HG02884 (cell line): ENCODE measurements at regions not wholly inside any gene's neighbourhood (a gene's known extent, or its start where the extent isn't known, plus 50 kb on each side); places are given as distances from the start of the nearest gene placed in this dataset.

Source experiments
- ATAC-seq: cut with Tn5 transposase; IDR thresholded peaks from one replicate; pipeline ENCODE4 v1.9.1; 2021; ENCODE audit warnings: mild to moderate bottlenecking, moderate library complexity; ENCODE audit not compliant: unreplicated experiment

DNA sequence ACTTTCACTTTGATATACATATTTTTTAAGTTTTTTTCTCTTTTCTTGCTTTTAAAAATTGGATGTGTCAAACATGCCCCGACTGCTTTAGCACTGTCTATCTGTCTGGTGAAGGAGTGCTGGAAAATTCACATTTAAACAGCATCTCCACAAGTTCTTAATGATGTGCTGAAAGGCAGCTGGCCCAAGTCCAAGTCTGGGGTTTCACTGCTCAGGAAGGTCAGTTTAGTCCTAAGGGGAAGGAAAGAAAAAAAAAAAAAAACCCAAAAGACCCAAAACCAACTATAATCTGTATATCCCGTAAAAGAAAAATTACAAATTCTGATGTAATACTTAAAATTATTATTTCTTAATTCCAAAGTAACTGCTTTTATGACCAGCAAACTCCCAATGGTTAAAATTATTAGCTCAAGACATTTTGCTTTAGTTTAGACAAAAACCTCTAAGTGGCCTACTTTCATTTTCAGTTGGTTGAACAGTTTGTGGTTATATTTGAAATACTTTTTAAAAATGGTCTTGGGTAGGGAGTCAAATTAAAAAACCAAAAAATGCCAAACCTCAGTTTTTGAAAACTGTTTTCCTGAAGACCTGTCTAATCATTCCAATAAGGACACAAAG is 79.5 kb upstream of the PREP start:
- ATAC-seq, result no peak

DNA sequence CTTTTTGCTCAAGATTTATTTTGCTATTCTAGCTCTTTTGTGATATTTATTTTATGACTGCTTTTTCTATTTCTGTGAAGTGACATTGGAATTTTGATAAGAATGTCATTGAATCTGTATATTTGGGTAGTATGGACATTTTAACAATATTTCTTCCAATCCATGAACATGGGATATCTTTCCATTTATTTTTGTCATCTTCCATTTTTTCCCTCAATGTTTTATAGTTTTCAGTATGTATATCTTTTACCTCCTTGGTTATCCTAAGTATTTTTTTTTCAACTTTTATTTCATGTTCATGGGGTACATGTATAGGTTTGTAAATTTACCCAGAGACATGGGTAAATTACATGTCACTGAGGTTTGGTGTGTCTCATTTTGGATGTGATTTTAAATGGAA is 74.1 kb upstream of the PREP start:
- ATAC-seq, result no peak

DNA sequence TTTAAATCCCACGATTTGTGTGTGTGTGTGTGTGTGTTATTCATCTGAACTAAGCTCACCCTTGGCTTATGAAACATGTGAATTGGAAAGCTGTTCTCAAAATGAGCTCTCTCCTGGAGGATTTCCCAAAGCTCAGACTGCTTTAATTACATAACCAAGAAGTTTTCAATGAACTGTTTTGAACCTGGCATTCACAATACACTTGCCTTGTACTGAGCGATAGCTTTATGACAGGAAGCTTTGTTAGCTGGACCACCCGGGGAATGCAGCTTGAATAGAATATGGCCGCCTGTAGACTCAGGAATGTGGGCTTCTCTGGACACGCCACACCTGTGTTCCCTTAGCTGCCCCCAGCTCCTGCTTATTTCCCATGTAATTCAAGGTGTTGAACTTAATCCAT is 71.4 kb upstream of the PREP start:
- ATAC-seq, result no peak

- no peak for ATAC-seq
These were observed 67.1 kb upstream of the PREP start for GRCh38 chr6:105469946-105470345.

GRCh38 chr6:105468850-105469249 is 66.0 kb upstream of the PREP start:
- ATAC-seq, result no peak

DNA sequence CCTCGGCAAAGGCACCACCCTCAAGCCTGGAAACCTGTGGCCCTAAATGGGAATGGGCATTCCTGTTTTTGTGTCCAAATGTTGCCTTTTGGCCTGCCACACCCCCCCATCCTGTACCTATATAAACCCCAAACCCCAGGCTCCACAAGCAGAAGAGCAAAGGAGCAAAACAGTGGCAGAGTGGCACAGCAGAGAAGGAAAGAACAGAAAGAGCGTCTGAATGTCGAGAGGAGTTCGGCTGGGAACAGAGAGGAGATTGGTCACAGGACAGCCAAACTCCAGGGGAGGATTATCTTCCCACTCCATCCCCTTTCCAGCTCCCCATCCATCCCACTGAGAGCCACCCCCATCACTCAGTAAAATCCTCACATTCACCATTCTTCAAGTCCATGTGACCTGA is 58.0 kb upstream of the PREP start:
- ATAC-seq, result no peak

- ATAC-seq, result no peak
These were observed 57.0 kb upstream of the PREP start for GRCh38 chr6:105459864-105460263.

GRCh38 chr6:105459049-105459448 is 56.2 kb upstream of the PREP start:
- ATAC-seq, result peak; percentile 88

DNA sequence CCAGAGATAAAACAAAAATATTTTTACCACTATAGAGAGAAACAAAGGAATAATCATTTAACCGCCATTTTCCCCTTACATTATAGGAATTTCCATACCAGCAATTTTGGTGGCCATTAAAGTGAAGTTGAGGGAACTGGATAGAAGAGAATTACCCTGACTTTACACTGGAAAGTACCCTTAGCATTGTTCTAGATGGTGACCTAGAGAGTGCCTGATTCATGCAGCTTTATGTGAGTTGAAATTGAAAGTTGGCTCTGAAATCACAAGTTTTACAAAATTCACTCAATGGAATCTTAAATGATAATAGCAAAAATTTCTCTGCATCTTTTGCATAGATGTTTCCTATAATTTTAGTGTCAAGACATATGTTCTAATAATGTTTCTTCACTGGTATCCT is 55.7 kb upstream of the PREP start:
- peak; percentile 43 for ATAC-seq

DNA sequence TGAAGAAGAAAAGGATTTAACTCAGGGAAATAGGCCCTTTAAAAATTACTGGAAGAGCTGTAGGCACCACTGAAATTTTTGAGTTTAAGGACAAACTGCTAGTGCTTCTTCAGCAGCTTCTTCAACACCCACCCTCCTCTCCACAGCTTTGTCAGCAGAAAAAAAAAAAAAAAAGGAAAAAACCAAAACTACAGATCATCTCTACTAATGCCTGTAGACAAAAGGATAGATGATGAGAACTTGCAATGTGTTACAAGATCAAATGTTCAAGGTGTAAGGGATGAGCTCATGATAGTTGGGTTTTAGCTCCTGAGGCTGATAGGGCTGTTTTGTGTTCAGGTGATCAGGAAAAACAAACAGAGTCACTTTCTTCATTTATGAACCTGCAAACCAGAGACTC is 55.2 kb upstream of the PREP start:
- no peak for ATAC-seq

GRCh38 chr6:105453968-105454367 is 51.1 kb upstream of the PREP start:
- no peak for ATAC-seq

DNA sequence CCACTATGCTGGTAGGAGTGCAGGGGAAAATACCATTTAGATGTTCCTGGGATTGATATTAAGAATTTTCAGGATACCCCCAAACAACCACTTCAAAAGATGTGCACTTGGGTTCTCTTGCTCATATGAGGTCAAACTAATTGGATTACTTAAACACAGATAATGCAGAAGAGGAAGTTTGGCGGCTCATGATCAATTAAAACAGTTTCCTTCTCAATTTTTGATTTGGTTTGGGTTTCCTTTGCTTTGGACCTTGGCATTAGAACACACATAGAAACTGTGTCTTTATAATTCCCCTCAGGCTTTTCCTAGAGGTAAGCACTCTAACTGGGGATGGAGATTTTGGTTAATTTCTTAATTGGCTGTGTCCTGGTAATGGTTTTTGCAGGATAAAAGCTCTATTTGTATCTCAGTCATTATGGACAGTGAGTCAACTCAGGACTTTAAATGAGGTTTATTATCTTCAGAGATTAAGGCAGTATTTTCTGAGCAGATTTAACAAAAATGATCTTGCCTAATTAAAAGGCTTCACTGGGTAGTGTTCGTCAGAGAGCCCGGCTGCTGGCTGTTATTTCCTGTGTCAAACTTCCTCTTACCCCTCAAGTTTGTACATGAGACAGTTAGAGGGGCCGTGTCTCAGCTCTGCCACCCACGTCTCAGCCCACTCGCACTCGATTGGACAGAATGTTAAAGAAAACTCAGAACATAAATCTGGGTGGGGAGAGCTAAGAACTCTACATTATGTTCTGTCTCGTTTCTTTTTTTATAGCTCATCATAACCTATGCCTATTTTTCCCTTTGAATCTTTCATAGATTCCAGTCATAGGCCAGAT is 50.3 kb upstream of the PREP start:
- ATAC-seq, result peak; percentile 73
